ENCODE measurements at regions not wholly inside any gene's neighbourhood (a gene's known extent, or its start where the extent isn't known, plus 50 kb on each side); places are given as distances from the start of the nearest gene placed in this dataset.

- TF ChIP-seq, protein P1, sequence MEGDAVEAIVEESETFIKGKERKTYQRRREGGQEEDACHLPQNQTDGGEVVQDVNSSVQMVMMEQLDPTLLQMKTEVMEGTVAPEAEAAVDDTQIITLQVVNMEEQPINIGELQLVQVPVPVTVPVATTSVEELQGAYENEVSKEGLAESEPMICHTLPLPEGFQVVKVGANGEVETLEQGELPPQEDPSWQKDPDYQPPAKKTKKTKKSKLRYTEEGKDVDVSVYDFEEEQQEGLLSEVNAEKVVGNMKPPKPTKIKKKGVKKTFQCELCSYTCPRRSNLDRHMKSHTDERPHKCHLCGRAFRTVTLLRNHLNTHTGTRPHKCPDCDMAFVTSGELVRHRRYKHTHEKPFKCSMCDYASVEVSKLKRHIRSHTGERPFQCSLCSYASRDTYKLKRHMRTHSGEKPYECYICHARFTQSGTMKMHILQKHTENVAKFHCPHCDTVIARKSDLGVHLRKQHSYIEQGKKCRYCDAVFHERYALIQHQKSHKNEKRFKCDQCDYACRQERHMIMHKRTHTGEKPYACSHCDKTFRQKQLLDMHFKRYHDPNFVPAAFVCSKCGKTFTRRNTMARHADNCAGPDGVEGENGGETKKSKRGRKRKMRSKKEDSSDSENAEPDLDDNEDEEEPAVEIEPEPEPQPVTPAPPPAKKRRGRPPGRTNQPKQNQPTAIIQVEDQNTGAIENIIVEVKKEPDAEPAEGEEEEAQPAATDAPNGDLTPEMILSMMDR (IDR thresholded peaks at IDR 0.05) = no peak
- TF ChIP-seq EZH2 (IDR thresholded peaks at IDR 0.05; ENCODE audit: borderline replicate concordance, insufficient read depth, low read depth, low read length, poor library complexity, severe bottlenecking) = no peak
Observed at GRCh38 chr11:98003606-98004371, 1017.0 kb upstream of the CNTN5 start.
